DOHH2 (cell line): ENCODE measurements at regions not wholly inside any gene's neighbourhood (a gene's known extent, or its start where the extent isn't known, plus 50 kb on each side); places are given as distances from the start of the nearest gene placed in this dataset.

Experiments
- EZH2phosphoT487 ChIP-seq: fragments of 200-600 bp; sonication (generic); IDR thresholded peaks from 2 replicates; pipeline ENCODE4 v1.6.1; 2017; ENCODE audit warnings: borderline replicate concordance, mild to moderate bottlenecking, antibody characterized with exemption, low read length, moderate library complexity, mixed read lengths
- TF ChIP-seq, protein P1 (sequence below): fragments of 200-600 bp; sonication (generic); IDR thresholded peaks from one replicate; pipeline ENCODE4 v1.5.1; 2014; ENCODE audit warnings: antibody characterized with exemption, mild to moderate bottlenecking, low read depth, low read length; ENCODE audit not compliant: poor library complexity, severe bottlenecking

DNA sequence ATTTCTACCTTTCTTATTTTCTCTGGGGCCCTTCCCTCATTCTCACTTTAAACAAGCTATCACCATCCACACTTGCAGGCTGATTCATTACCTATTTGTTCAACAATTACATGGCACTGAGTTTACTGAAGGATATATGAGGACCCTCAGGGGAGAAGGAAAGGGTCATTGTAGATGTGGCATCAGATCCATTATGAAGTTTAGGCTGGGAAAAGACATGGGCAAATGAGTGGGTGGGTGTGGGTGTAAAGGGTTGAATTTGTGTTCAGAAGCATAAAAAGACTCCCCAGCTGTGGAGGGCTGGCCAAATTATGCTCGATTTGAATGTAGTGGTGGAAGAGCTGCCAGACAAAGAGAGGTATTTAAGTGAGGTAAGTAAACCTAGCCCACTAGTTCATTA is 55.9 kb upstream of the MTAP start:
- TF ChIP-seq EZH2phosphoT487 = no peak
- TF ChIP-seq, protein P1, sequence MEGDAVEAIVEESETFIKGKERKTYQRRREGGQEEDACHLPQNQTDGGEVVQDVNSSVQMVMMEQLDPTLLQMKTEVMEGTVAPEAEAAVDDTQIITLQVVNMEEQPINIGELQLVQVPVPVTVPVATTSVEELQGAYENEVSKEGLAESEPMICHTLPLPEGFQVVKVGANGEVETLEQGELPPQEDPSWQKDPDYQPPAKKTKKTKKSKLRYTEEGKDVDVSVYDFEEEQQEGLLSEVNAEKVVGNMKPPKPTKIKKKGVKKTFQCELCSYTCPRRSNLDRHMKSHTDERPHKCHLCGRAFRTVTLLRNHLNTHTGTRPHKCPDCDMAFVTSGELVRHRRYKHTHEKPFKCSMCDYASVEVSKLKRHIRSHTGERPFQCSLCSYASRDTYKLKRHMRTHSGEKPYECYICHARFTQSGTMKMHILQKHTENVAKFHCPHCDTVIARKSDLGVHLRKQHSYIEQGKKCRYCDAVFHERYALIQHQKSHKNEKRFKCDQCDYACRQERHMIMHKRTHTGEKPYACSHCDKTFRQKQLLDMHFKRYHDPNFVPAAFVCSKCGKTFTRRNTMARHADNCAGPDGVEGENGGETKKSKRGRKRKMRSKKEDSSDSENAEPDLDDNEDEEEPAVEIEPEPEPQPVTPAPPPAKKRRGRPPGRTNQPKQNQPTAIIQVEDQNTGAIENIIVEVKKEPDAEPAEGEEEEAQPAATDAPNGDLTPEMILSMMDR = no peak
